ENCODE measurements at regions not wholly inside any gene's neighbourhood (a gene's known extent, or its start where the extent isn't known, plus 50 kb on each side); places are given as distances from the start of the nearest gene placed in this dataset.
"Not testable (repeated sequence)": the region's sequence is repeated elsewhere in the genome, so short reads cannot be mapped to it uniquely, and the experiment has no call there.

GRCh38 chr12:83265808-83266207, 579.1 kb downstream of the TMTC2 start:
- H3K27ac ChIP-seq (ENCODE audit: low read depth in 2 of 2, low read length in 2 of 2): no peak overlapping the region
- H3K27me3 ChIP-seq (ENCODE audit: control insufficient read depth, insufficient read depth, low read length): no peaks in the 10 kb centered on the region
- no peak for DNase-seq
- FAIRE-seq: no peak
- no peaks in the 10 kb centered on the region for H3K36me3 ChIP-seq (ENCODE audit: control insufficient read depth in 2 of 3, insufficient read depth in 3 of 3, low read length in 3 of 3)
- no peak overlapping the region for H3K9ac ChIP-seq (ENCODE audit: low read length in 3 of 3)
- intact Hi-C loops (cut with DNase I): no loop called here
- H3K4me1 ChIP-seq (ENCODE audit: control insufficient read depth in 2 of 3, insufficient read depth in 2 of 3, low read depth in 1 of 3, low read length in 3 of 3): no peaks in the 10 kb centered on the region
- no peaks in the 10 kb centered on the region for H3K9me3 ChIP-seq (ENCODE audit: control insufficient read depth in 2 of 3, insufficient read depth in 1 of 3, low read length in 3 of 3)
- TF ChIP-seq CTCF (IDR thresholded peaks at IDR 0.05; ENCODE audit: borderline replicate concordance, extremely low read depth, insufficient read depth): no peak
- no peak overlapping the region for H3K4me3 ChIP-seq (ENCODE audit: low read length in 3 of 3)

- Histone ChIP-seq H3K4me3 (ENCODE audit: low read length in 3 of 3) (no peak overlapping the region), H3K9ac (ENCODE audit: low read length in 3 of 3) (no peak overlapping the region), H3K27ac (ENCODE audit: low read depth in 2 of 2, low read length in 2 of 2) (no peak overlapping the region), H3K9me3 (ENCODE audit: control insufficient read depth in 2 of 3, insufficient read depth in 1 of 3, low read length in 3 of 3) (no peaks in the 10 kb centered on the region), H3K27me3 (ENCODE audit: control insufficient read depth, insufficient read depth, low read length) (no peaks in the 10 kb centered on the region), H3K36me3 (ENCODE audit: control insufficient read depth in 2 of 3, insufficient read depth in 3 of 3, low read length in 3 of 3) (no peaks in the 10 kb centered on the region), H3K4me1 (ENCODE audit: control insufficient read depth in 2 of 3, insufficient read depth in 2 of 3, low read depth in 1 of 3, low read length in 3 of 3) (no peaks in the 10 kb centered on the region)
- intact Hi-C loops (cut with DNase I): no loop called here
- no peak for DNase-seq
- no peak for FAIRE-seq
- no peak for TF ChIP-seq CTCF (IDR thresholded peaks at IDR 0.05; ENCODE audit: borderline replicate concordance, extremely low read depth, insufficient read depth)
These were observed 575.3 kb downstream of the TMTC2 start for GRCh38 chr12:83261998-83262397.

GRCh38 chr12:83260126-83260525, 573.4 kb downstream of the TMTC2 start:
- H3K4me3 ChIP-seq (ENCODE audit: low read length in 3 of 3); DNase-seq; FAIRE-seq; intact Hi-C loops (cut with DNase I); H3K9ac ChIP-seq (ENCODE audit: low read length in 3 of 3); H3K9me3 ChIP-seq (ENCODE audit: control insufficient read depth in 2 of 3, insufficient read depth in 1 of 3, low read length in 3 of 3); H3K36me3 ChIP-seq (ENCODE audit: control insufficient read depth in 2 of 3, insufficient read depth in 3 of 3, low read length in 3 of 3); H3K4me1 ChIP-seq (ENCODE audit: control insufficient read depth in 2 of 3, insufficient read depth in 2 of 3, low read depth in 1 of 3, low read length in 3 of 3); H3K27me3 ChIP-seq (ENCODE audit: control insufficient read depth, insufficient read depth, low read length); H3K27ac ChIP-seq (ENCODE audit: low read depth in 2 of 2, low read length in 2 of 2): not testable (repeated sequence)

- Histone ChIP-seq H3K4me3 (ENCODE audit: low read length in 3 of 3) (no peak overlapping the region), H3K27ac (ENCODE audit: low read depth in 2 of 2, low read length in 2 of 2) (no peak overlapping the region), H3K27me3 (ENCODE audit: control insufficient read depth, insufficient read depth, low read length) (no peaks in the 10 kb centered on the region), H3K9ac (ENCODE audit: low read length in 3 of 3) (no peak overlapping the region), H3K4me1 (ENCODE audit: control insufficient read depth in 2 of 3, insufficient read depth in 2 of 3, low read depth in 1 of 3, low read length in 3 of 3) (no peaks in the 10 kb centered on the region), H3K36me3 (ENCODE audit: control insufficient read depth in 2 of 3, insufficient read depth in 3 of 3, low read length in 3 of 3) (no peaks in the 10 kb centered on the region), H3K9me3 (ENCODE audit: control insufficient read depth in 2 of 3, insufficient read depth in 1 of 3, low read length in 3 of 3) (no peaks in the 10 kb centered on the region)
- no peak for DNase-seq
- FAIRE-seq: no peak
- no peak for TF ChIP-seq CTCF (IDR thresholded peaks at IDR 0.05; ENCODE audit: borderline replicate concordance, extremely low read depth, insufficient read depth)
- intact Hi-C loops (cut with DNase I): no loop called here
These were observed 571.0 kb downstream of the TMTC2 start for GRCh38 chr12:83257726-83258125.
